Karpas-422 (cell line): ENCODE measurements at regions not wholly inside any gene's neighbourhood (a gene's known extent, or its start where the extent isn't known, plus 50 kb on each side); places are given as distances from the start of the nearest gene placed in this dataset.
"Not testable (repeated sequence)": the region's sequence is repeated elsewhere in the genome, so short reads cannot be mapped to it uniquely, and the experiment has no call there.

Experiments used
- DNase-seq: peaks from one replicate; pipeline ENCODE4 v3.0.0-alpha.2; 2015
- H2AFZ ChIP-seq: fragments of 200-600 bp; sonication (generic); 2 replicates; pipeline ENCODE4 v1.6.1; 2014; ENCODE audit warnings: antibody characterized with exemption, low read length, mixed read lengths
- H3K27ac ChIP-seq: fragments of 200-600 bp; sonication (generic); 2 replicates; pipeline ENCODE4 v1.5.1; 2014; ENCODE audit warnings: mild to moderate bottlenecking, low read length, moderate library complexity
- H3K27me3 ChIP-seq: fragments of 200-600 bp; sonication (generic); 2 replicates; pipeline ENCODE4 v1.6.1; 2014; ENCODE audit warnings: low read length, mixed read lengths
- H3K36me3 ChIP-seq: fragments of 200-600 bp; sonication (generic); 2 replicates; pipeline ENCODE4 v1.6.1; 2014; ENCODE audit warnings: low read length, mixed read lengths; ENCODE audit not compliant: insufficient read depth
- H3K4me1 ChIP-seq: fragments of 200-600 bp; sonication (generic); 2 replicates; pipeline ENCODE4 v1.6.1; 2014; ENCODE audit warnings: mild to moderate bottlenecking, low read length, mixed read lengths
- H3K4me2 ChIP-seq: fragments of 200-600 bp; sonication (generic); 2 replicates; pipeline ENCODE4 v1.6.1; 2014; ENCODE audit warnings: low read length, low read depth, mild to moderate bottlenecking; ENCODE audit not compliant: poor library complexity, severe bottlenecking
- H3K4me3 ChIP-seq: fragments of 200-600 bp; sonication (generic); 2 replicates; pipeline ENCODE4 v1.5.1; 2014; ENCODE audit warnings: mild to moderate bottlenecking, antibody characterized with exemption, low read length, mixed read lengths
- H3K79me2 ChIP-seq: fragments of 200-600 bp; sonication (generic); 2 replicates; pipeline ENCODE4 v1.6.1; 2014; ENCODE audit warnings: mild to moderate bottlenecking, low read length, mixed read lengths
- H3K9ac ChIP-seq: fragments of 200-600 bp; sonication (generic); 2 replicates; pipeline ENCODE4 v1.6.0; 2014; ENCODE audit warnings: low read length
- H3K9me2 ChIP-seq: fragments of 200-600 bp; sonication (generic), shearing (Covaris generic); replicated peaks from 2 replicates; pipeline ENCODE4 v1.6.0; 2014; ENCODE audit warnings: mild to moderate bottlenecking, low read length, moderate library complexity; ENCODE audit not compliant: insufficient read depth
- H3K9me3 ChIP-seq: fragments of 300-700, 200-600 bp; sonication (generic); 2 replicates; pipeline ENCODE4 v1.6.1; 2014; ENCODE audit warnings: low read length, mixed read lengths
- H4K20me1 ChIP-seq: fragments of 200-600 bp; sonication (generic); 2 replicates; pipeline ENCODE4 v1.6.1; 2014; ENCODE audit warnings: mild to moderate bottlenecking, antibody characterized with exemption, low read length, low read depth; ENCODE audit not compliant: insufficient read depth

- peaks cover 15% of the 10 kb centered on the region for H3K4me1 ChIP-seq
- no peaks in the 10 kb centered on the region for H3K9me2 ChIP-seq
- no peaks in the 10 kb centered on the region for H3K36me3 ChIP-seq
- H3K79me2 ChIP-seq = no peaks in the 10 kb centered on the region
- DNase-seq = no peak
- peak overlapping the region; percentile 57; the same call in 1 of the 2 replicates for H2AFZ ChIP-seq
- no peak overlapping the region for H3K27ac ChIP-seq
- 0 out of 2 replicates have a peak overlapping the region, but pooled peaks have one; percentile 12 for H3K4me3 ChIP-seq
- H3K9me3 ChIP-seq = no peaks in the 10 kb centered on the region; the same call in 1 of the 2 replicates
- H4K20me1 ChIP-seq = no peaks in the 10 kb centered on the region
- peak overlapping the region; percentile 44 for H3K4me2 ChIP-seq
- H3K27me3 ChIP-seq = no peaks in the 10 kb centered on the region
- H3K9ac ChIP-seq = no peak overlapping the region
Measured at GRCh38 chr21:20902511-20902910, 95.7 kb upstream of the NCAM2 start.

- Histone ChIP-seq H3K4me3 (0 out of 2 replicates have a peak overlapping the region, but pooled peaks have one; percentile 12), H3K27ac (no peak overlapping the region), H3K9me2 (no peaks in the 10 kb centered on the region), H3K9me3 (no peaks in the 10 kb centered on the region; the same call in 1 of the 2 replicates), H3K27me3 (no peaks in the 10 kb centered on the region), H3K9ac (no peak overlapping the region), H3K36me3 (no peaks in the 10 kb centered on the region), H2AFZ (peak overlapping the region; percentile 89; the same call in 1 of the 2 replicates), H3K4me1 (peaks cover 15% of the 10 kb centered on the region), H3K79me2 (no peaks in the 10 kb centered on the region), H4K20me1 (no peaks in the 10 kb centered on the region), H3K4me2 (peak overlapping the region; percentile 44)
- DNase-seq = no peak
Measured at GRCh38 chr21:20902998-20903397, 95.2 kb upstream of the NCAM2 start.

GRCh38 chr21:20927555-20927954 lies 70.7 kb upstream of the NCAM2 start:
- not testable (repeated sequence) for H3K9me3 ChIP-seq, H3K27ac ChIP-seq, H3K4me3 ChIP-seq

GRCh38 chr21:20942523-20942922 lies 55.7 kb upstream of the NCAM2 start:
- H3K9me3 ChIP-seq = no peaks in the 10 kb centered on the region; the same call in 1 of the 2 replicates
- no peaks in the 10 kb centered on the region for H3K27me3 ChIP-seq
- no peaks in the 10 kb centered on the region for H3K36me3 ChIP-seq
- H3K79me2 ChIP-seq = no peaks in the 10 kb centered on the region
- H3K27ac ChIP-seq = peak overlapping the region; percentile 97
- no peaks in the 10 kb centered on the region for H3K9me2 ChIP-seq
- peak overlapping the region; percentile 60; the same call in 1 of the 2 replicates for H2AFZ ChIP-seq
- no peak overlapping the region for H3K9ac ChIP-seq
- H3K4me3 ChIP-seq = no peak overlapping the region; the same call in 1 of the 2 replicates
- no peak overlapping the region for H3K4me2 ChIP-seq
- peaks cover 78% of the 10 kb centered on the region for H3K4me1 ChIP-seq
- no peak for DNase-seq
- no peaks in the 10 kb centered on the region for H4K20me1 ChIP-seq

More at GRCh38 chr21:20927555-20927954, 70.7 kb upstream of the NCAM2 start:
- H4K20me1 ChIP-seq, H3K4me2 ChIP-seq, H3K36me3 ChIP-seq, H3K27me3 ChIP-seq, H3K9ac ChIP-seq, H3K4me1 ChIP-seq, DNase-seq, H3K9me2 ChIP-seq, H2AFZ ChIP-seq, H3K79me2 ChIP-seq: not testable (repeated sequence)

- H3K4me1 ChIP-seq = peaks cover 87% of the 10 kb centered on the region
- peak; percentile 78 for DNase-seq
- H3K36me3 ChIP-seq = no peaks in the 10 kb centered on the region
- H3K9me3 ChIP-seq = no peaks in the 10 kb centered on the region; the same call in 1 of the 2 replicates
- H3K9ac ChIP-seq = peak overlapping the region; percentile 67
- peak overlapping the region; percentile 61 for H3K4me2 ChIP-seq
- H4K20me1 ChIP-seq = no peaks in the 10 kb centered on the region
- H3K79me2 ChIP-seq = no peaks in the 10 kb centered on the region
- peak overlapping the region; percentile 39 for H3K4me3 ChIP-seq
- no peak overlapping the region for H2AFZ ChIP-seq
- no peaks in the 10 kb centered on the region for H3K9me2 ChIP-seq
- H3K27me3 ChIP-seq = no peaks in the 10 kb centered on the region
- peak overlapping the region; percentile 97 for H3K27ac ChIP-seq
Measured at GRCh38 chr21:20943561-20943997, 54.6 kb upstream of the NCAM2 start.

GRCh38 chr21:20944139-20944538 lies 54.1 kb upstream of the NCAM2 start:
- no peaks in the 10 kb centered on the region for H3K9me2 ChIP-seq
- peak overlapping the region; percentile 67 for H3K9ac ChIP-seq

GRCh38 chr21:20946701-20947100 lies 51.5 kb upstream of the NCAM2 start:
- Histone ChIP-seq H3K27ac (peak overlapping the region; percentile 97), H3K4me2 (peak overlapping the region; percentile 50), H3K9me3 (no peaks in the 10 kb centered on the region; the same call in 1 of the 2 replicates), H3K9ac (peak overlapping the region; percentile 61), H3K4me3 (no peak overlapping the region), H4K20me1 (no peaks in the 10 kb centered on the region), H3K4me1 (peaks cover 84% of the 10 kb centered on the region), H3K27me3 (no peaks in the 10 kb centered on the region), H3K9me2 (no peaks in the 10 kb centered on the region), H3K36me3 (no peaks in the 10 kb centered on the region), H3K79me2 (no peaks in the 10 kb centered on the region), H2AFZ (no peak overlapping the region)
- DNase-seq = peak; percentile 85

More at GRCh38 chr21:20944139-20944538, 54.1 kb upstream of the NCAM2 start:
- peak overlapping the region; percentile 39 for H3K4me3 ChIP-seq
- H3K4me2 ChIP-seq = peak overlapping the region; percentile 61
- no peaks in the 10 kb centered on the region for H3K36me3 ChIP-seq
- no peaks in the 10 kb centered on the region for H4K20me1 ChIP-seq
- H3K9me3 ChIP-seq = no peaks in the 10 kb centered on the region; the same call in 1 of the 2 replicates
- H3K4me1 ChIP-seq = peaks cover 93% of the 10 kb centered on the region
- DNase-seq = peak; percentile 77
- peak overlapping the region; percentile 97 for H3K27ac ChIP-seq
- no peak overlapping the region for H2AFZ ChIP-seq
- H3K27me3 ChIP-seq = no peaks in the 10 kb centered on the region
- H3K79me2 ChIP-seq = no peaks in the 10 kb centered on the region
